GM12875 (cell line): ENCODE measurements at regions not wholly inside any gene's neighbourhood (a gene's known extent, or its start where the extent isn't known, plus 50 kb on each side); places are given as distances from the start of the nearest gene placed in this dataset.

Experiments used
- H3K4me3 ChIP-seq: one replicate; pipeline ENCODE4 v1.5.1; 2011; ENCODE audit warnings: low read depth, low read length, control low read depth
- CTCF ChIP-seq: IDR thresholded peaks from 2 replicates; pipeline ENCODE4 v1.5.1; 2011; ENCODE audit warnings: low read depth, mild to moderate bottlenecking, control low read depth, inconsistent platforms, low read length, moderate library complexity, borderline replicate concordance; ENCODE audit not compliant: insufficient read depth

GRCh38 chr20:60170116-60170515 lies 211.9 kb downstream of the CDH26 start:
- TF ChIP-seq CTCF: no peak
- no peak overlapping the region for H3K4me3 ChIP-seq

GRCh38 chr20:60171313-60171712 lies 213.1 kb downstream of the CDH26 start:
- no peak overlapping the region for H3K4me3 ChIP-seq
- no peak for TF ChIP-seq CTCF

- no peak overlapping the region for H3K4me3 ChIP-seq
- TF ChIP-seq CTCF: no peak
Observed at GRCh38 chr20:60171738-60172137, 213.5 kb downstream of the CDH26 start.

- H3K4me3 ChIP-seq: no peak overlapping the region
- no peak for TF ChIP-seq CTCF
Observed at GRCh38 chr20:60172346-60172984, 214.2 kb downstream of the CDH26 start.

- H3K4me3 ChIP-seq: no peak overlapping the region
- no peak for TF ChIP-seq CTCF
Observed at GRCh38 chr20:60177080-60177479, 218.9 kb downstream of the CDH26 start.

GRCh38 chr20:60180986-60181385 lies 222.8 kb downstream of the CDH26 start:
- H3K4me3 ChIP-seq: no peak overlapping the region
- no peak for TF ChIP-seq CTCF

GRCh38 chr20:60186412-60186811 lies 228.2 kb downstream of the CDH26 start:
- no peak overlapping the region for H3K4me3 ChIP-seq
- no peak for TF ChIP-seq CTCF
